Frontal cortex (tissue), 3 donors: ENCODE measurements at regions not wholly inside any gene's neighbourhood (a gene's known extent, or its start where the extent isn't known, plus 50 kb on each side); places are given as distances from the start of the nearest gene placed in this dataset.
"Not testable (repeated sequence)": the region's sequence is repeated elsewhere in the genome, so short reads cannot be mapped to it uniquely, and the experiment has no call there.

ENCODE experiments used
- DNase-seq, 2 donors: peaks; one replicate each; pipeline ENCODE4 v3.0.0; 2012; ENCODE audit warnings: low spot score in 2 of 2
- FAIRE-seq: peaks from 2 replicates; lab custom pipeline; 2012; peaks lifted over from hg19 to GRCh38; lab: Jason Lieb, UNC
- donor health status: control.
- donor health status: control.
- donor health status: control.

DNA sequence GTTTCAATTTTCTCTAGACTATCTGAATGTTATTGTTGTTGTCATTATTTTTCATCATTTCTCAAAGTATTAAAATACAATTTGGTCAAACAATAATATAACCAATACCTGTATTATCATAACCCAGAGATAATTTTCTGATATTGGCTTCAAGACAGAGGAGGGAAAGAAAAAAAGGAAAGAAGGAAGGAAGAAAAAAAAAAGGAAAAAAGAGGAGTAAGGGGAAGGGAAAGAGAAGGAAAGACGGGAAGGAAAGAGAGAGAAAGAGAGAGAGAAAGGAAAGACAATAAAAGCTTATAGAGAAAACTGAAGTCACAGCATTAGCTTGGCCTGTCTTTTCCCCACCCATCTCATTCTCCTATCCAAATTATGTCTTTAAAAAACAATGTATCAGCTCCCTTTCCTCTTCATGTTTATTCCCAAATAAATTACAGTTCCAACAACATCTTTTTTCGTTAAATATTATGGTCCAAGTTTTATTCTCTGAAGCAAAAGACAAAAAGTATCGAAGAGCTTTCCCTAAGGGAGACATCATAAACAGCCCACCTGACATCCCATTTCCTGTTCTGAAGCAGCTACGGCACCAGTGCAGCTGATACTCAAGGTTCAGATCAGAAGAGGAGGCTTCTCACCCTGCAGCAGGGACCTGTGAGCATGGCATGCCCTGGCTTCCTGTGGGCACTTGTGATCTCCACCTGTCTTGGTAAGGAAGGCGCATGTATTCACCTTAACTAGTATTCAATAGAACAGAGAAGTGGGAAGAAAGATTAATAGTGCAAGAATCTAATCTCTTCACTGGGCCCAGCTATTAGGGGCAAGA is 308.3 kb downstream of the DAD1 start:
- FAIRE-seq (no peak), DNase-seq (no peak)

DNA sequence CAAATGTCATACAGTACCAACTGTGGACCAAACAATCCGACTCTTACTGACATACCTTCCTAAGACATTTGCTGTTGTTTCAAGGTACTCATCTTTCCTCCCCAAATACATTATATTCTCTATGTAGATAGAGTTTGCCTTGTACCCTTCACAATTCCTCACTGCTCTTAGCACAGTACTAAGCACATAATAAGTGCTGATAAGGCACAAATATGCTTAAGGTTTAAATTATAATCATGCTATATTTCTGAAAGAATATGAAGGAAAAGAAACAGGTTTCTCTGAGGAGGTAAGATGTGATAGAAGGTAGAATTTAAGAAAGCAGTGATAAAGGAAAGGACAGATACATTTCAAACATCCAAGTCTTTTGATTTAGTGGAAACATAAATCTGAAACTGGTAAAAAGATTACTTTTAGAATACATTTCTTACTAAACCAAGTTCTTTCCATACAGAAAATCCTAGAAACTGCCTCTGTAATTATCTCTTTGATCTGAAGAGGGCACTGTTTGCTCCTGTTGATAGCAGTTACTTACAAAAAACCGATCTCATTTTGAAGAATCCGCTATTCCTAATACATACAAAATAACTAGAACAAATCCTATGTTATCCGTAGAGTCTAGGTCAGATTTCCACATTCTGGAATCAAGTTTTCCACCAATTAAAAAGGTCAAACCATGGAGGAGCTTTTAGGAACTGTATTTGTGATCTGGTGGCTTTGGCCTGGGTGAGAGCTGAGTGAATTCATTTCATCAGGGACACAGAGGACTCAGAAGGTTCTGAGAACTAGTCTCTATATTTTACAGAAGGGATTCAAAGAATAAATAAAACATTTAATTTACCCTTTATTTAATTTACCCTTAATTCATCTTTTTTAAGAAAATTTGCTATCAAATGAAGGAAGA is 311.9 kb downstream of the DAD1 start:
- peak; percentile 17 for FAIRE-seq
- DNase-seq = no peak

DNA sequence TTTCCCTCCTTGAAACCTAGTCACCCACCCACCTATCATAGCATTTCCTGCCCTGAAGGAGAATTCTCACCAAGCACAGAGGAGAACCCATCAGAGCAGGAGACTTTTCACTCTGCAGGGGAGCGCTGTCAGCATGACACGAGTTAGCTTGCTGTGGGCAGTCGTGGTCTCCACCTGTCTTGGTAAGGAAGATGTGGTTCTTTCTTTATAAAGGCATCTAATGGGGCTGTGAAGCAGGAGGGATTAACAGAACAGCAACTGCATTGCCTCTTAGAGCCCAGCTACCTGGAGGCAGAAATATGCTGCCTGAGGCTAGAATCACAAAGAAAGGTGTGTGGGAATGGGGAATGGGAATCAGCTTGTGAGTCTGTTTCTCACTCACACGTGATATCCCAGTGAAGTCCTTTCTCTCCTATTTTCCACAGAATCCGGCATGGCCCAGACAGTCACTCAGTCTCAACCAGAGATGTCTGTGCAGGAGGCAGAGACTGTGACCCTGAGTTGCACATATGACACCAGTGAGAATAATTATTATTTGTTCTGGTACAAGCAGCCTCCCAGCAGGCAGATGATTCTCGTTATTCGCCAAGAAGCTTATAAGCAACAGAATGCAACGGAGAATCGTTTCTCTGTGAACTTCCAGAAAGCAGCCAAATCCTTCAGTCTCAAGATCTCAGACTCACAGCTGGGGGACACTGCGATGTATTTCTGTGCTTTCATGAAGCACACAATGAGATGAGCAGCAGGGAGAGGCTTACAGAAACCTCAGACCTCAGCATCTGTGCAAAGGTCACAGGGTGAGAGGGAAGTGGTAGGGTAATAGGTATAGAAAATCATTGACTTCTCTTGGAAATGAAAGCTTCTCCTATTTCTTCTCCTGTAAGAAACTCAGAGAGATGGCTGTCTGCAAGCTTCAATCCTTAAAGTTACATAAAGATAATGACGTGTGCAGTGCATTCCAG is 316.9 kb downstream of the DAD1 start:
- no peak for DNase-seq

DNA sequence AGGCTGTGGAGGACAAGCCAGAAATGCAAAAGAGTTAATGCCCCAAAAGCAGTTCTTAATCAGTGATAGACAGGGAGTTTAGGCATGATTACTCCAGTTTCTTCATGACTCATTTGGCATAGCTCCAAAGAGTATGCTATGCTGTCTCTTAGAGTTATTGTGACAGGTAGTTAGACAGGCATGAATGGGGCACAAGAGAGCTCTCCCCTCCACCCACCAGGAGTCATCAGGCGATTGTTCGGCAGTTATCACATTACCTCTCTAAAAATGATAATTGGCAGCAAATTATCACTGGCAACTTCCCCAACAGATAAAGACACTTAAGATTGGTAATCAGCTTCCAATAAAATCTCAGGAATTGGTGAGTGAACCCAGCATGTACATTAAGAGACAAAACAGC is 320.1 kb downstream of the DAD1 start:
- DNase-seq = no peak
- FAIRE-seq = no peak

More for the DNA sequence above, 316.9 kb downstream of the DAD1 start:
- FAIRE-seq = no peak

DNA sequence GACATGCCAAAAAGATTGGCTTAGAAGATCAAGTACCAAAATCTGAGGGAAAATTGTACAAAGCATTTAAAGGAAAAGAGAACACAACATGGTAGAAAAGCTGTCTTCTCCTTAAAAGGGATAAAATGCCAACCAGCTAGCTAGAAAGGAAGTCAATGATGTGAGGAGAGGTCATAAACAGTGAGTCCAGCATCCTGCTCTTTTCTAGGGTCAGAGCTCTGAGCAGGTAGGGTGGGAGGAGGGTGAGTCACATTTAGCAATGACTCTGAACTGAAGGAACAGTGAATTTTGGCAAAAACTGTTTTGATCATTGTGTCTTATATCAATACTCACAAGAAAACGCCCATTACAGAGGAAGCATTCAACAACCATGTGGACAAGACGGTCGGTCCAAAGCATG is 322.3 kb downstream of the DAD1 start:
- FAIRE-seq (no peak), DNase-seq (no peak)

DNA sequence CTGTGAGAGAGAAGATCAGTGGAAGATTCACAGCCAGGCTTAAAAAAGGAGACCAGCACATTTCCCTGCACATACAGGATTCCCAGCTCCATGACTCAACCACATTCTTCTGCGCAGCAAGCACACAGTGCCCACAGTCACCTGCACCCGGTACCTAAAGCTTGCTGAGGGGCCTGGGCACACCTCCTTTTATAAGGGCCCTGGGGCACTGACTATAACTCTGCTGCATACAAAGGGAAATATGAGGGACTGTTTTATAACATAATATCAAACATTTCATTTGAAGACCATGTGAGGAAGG is 322.9 kb downstream of the DAD1 start:
- FAIRE-seq (no peak), DNase-seq (no peak)

DNA sequence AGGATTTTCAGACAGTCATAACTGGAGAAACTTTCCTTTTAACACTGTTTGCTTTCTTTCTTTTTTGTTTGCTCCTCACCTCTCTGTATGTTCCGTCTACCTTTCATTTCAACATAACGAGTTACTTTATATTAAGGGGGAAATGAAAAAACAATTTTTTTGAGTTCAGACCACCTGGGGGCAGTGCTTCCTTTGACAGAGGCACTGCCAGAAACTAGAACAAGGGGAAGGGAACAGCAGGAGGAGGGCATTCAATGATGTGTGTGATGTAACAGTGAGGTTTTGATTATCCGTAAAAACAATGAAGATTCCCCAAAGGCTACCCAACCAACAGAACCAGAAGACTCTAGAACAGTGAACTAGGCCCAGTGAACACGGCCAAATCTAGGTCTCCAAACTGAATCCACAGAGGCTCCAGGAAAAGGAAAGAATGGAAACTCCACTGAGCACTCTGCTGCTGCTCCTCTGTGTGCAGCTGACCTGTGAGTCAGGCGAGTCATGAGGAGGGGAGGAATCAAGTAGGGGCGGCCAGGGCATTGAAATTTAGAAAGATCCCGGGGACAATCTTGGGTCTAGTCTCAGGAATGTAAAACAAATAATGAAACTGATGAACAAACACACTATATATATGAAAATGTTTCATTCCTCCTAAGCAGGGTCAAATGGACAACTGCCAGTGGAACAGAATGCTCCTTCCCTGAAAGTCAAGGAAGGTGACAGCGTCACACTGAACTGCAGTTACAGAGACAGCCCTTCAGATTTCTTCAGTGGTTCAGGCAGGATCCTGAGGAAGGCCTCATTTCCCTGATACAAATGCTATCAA is 323.5 kb downstream of the DAD1 start:
- no peak for FAIRE-seq
- DNase-seq = no peak

- FAIRE-seq (no peak), DNase-seq (no peak)
Measured at GRCh38 chr14:22264759-22265158, 324.3 kb downstream of the DAD1 start.

DNA sequence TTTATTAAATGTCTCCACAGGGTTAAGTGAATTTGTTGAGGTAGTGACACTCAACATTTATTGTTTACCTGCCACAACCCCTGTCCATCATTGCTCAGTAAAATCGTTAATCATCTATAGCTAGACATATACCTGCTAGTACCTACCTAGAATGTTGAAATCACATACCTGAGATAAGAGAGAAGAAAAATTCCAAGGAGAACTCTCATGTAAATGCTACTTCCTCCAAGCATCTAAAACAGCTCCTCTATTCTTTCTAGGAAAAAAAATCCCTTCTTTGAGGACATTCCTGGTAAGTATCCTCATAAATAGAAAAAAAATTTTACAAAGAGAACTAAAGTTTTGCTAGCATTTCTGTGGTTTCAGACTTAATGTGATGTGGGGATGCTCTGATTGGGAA is 325.1 kb downstream of the DAD1 start:
- DNase-seq (no peak), FAIRE-seq (no peak)

GRCh38 chr14:22262881-22263280 is 326.1 kb downstream of the DAD1 start:
- FAIRE-seq (no peak), DNase-seq (no peak)

DNA sequence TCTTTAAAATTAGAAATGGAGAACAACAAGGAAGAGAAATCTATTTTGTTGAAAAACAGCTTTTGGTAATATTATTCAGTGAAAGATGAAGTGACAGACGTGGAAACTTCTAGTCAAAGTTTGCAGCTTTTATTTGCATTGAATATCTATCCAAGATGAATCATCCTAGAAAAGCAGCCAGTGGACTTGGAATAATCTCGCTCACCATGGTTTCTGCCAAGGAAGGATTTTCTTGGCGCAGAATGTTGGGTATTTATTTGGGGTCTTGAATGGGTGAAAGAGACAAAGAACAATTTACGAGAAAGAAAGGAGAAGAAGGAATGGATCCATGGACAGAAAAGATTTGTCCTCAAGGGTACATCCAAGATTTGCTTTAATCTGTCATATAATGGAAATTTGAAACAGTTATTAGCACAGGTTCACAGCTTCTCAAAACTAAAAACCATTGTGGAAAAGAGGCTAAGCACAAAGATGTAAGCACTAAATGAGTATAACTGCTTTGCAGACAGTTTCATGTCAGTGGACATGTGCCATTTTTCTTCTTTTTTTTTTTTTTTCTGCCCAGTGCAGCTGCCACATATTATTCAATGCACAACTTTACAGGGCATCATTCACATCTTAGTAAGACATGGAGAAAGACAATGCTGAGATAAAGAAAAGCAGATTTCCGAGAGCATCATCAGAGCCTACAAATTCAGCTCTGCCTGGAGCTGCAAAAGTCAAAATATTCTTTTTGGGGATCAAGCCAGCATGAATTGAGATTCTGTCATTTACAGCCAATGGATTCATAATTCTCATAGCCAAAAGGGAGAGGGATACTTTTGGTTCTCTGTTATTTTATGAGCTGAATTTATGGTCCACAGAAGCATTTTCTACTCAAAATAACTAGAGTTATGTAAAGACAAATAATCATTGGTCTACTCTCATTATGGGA is 333.7 kb downstream of the DAD1 start:
- no peak for FAIRE-seq
- no peak for DNase-seq

- no peak for FAIRE-seq
- peak in 1 of 2 donors; percentile 12 for DNase-seq
Measured at GRCh38 chr14:22252686-22253085, 336.3 kb downstream of the DAD1 start.

DNA sequence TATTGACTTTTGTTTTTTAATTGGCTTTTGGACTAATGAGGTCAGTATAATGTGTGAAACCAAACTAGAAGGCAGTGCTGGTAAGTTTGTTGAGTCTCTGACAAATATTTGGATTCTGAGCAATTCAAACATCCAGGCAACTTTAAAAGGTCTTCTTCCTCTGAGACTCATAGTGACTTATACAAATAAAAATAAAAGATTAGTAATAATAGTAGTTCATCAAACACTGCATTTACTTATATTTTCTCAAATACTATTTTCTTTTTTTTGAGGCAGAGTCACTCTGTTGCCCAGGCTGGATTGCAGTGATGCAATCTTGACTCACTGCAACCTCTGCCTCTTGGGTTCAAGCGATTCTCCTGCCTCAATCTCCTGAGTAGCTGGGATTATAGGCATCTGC is 337.9 kb downstream of the DAD1 start:
- FAIRE-seq (no peak), DNase-seq (no peak)

GRCh38 chr14:22249770-22250169 is 339.3 kb downstream of the DAD1 start:
- no peak for DNase-seq
- no peak for FAIRE-seq

DNA sequence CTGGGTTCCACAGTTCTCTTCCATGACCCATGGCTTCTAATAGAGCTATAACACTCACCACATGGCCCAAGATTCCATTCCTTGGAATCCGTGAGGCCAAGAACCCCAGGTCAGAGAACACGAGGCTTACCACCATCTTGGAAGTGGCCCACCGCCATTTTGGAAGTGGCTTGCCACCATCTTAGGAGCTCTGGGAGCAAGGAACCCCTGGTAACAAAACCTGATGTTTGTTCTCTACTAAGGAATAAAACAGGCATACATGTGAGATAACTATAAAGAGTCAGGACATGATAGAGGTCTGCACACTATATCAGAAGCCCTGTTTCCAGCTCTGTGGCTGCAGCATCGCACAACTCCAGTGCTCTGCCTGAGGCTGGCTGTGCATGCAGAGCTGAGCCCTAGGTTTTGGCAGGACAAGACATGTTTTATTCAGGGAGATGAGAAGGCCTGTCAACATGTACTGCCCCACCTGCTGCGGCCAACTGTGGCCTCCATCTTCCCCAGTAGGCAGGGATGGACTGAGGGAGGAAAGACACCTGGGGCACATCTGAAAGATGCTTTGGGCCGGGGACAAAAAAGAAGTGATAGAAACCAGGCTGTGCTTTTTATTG is 344.9 kb downstream of the DAD1 start:
- no peak for DNase-seq
- FAIRE-seq = no peak

DNA sequence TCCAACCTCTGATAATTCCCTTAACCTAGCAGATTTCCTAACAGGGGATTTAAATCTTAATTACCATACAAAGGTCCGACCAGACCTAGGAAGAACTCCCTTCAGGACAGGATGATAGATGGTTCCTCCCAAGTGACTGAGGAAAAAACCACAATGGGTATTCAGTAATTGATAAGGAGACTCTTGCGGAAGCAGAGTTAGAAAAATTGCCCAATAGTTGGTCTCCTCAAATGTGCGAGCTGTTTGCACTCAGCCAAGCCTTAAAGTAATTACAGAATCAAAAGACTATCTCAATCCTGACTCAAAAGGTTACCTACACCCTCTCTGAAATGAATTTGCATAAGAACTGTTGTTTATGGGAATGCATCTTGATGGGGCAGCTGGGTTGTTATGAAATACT is 350.7 kb downstream of the DAD1 start:
- not testable (repeated sequence) for DNase-seq

DNA sequence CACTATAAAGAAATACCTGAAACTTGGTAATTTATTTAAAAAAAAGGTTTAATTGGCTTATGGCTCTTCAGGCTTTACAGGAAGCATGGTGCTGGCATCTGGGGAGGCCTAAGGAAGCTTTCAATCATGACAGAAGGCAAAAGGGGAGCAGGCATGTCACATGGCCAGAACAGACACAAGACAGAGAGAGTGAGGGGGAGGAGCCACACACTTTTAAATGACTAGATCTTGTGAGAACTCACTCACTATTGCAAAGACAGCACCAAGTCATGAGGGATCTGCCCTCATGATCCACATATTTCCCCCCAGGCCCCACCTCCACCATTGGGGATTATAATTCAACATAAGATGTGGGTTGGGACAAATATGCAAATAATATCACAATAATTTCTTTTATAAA is 355.6 kb downstream of the DAD1 start:
- DNase-seq (no peak), FAIRE-seq (no peak)

More for the DNA sequence above, 350.7 kb downstream of the DAD1 start:
- FAIRE-seq = not testable (repeated sequence)

DNA sequence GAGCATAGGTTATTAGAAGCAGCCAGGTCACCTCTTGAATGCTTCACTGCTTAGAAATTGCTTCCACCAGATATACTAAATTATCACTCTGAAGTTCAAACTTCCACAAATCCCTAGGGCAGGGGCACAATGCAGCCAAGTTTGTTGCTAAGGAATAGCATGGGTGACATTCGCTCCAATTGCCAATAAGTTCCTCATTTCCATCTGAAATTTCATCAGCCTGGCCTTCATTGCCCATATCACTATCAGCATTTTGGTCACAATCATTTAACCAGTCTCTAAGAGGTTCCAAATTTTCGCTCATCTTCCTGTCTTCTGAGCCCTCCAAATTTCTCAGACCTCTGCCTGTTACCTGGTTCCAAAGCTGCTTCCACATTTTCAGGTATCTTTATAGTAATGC is 356.1 kb downstream of the DAD1 start:
- DNase-seq (no peak), FAIRE-seq (no peak)
